ENCODE measurements at regions not wholly inside any gene's neighbourhood (a gene's known extent, or its start where the extent isn't known, plus 50 kb on each side); places are given as distances from the start of the nearest gene placed in this dataset.

- Histone ChIP-seq H3K79me2 (ENCODE audit: insufficient read depth, low read length) (no peaks in the 10 kb centered on the region), H3K27me3 (ENCODE audit: insufficient read depth, low read length, poor library complexity) (no peaks in the 10 kb centered on the region), H4K20me1 (ENCODE audit: insufficient read depth, low read length) (no peaks in the 10 kb centered on the region), H3K9me3 (ENCODE audit: insufficient read depth, low read length, severe bottlenecking) (no peaks in the 10 kb centered on the region), H3K36me3 (ENCODE audit: insufficient read depth, low read length) (no peaks in the 10 kb centered on the region), H3K9ac (ENCODE audit: low read depth, low read length) (no peak overlapping the region), H3K4me2 (ENCODE audit: insufficient read depth, low read length) (no peak overlapping the region), H2AFZ (ENCODE audit: low read depth, low read length) (no peak overlapping the region), H3K27ac (ENCODE audit: low read length) (no peak overlapping the region), H3K4me1 (ENCODE audit: insufficient read depth, low read length) (no peaks in the 10 kb centered on the region), H3K4me3 (ENCODE audit: low read depth in 1 of 2, low read length in 2 of 2) (no peak overlapping the region)
- TF ChIP-seq CTCF (IDR thresholded peaks at IDR 0.05; ENCODE audit: borderline replicate concordance, extremely low read depth, low read length, poor library complexity, severe bottlenecking) (no peak), EZH2 (IDR thresholded peaks at IDR 0.05; ENCODE audit: borderline replicate concordance, low read depth, low read length, severe bottlenecking) (no peak)
- DNase-seq (no peak), ATAC-seq (ENCODE audit: insufficient read depth, low read depth) (no peak)
Observed at GRCh38 chr7:84624927-84625326, 430.3 kb upstream of the SEMA3A start.

DNA sequence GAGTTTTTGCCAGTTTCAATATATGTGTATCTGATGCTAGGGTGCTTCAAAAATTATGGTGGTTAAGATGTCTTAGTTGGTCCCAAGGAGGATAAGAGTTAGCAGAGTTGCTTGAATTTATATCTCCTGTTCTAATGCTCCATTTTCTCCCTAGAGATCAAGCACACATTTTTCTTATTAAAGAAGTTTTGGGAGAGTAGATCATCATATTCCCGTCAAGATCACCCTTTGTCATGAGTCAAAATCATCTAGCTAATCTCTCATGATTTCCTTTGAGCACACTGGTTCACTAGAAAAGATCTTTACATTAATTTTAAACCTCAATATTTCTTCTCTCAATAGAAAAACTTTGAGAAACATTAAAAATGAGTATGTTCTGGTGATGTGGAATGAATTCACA, 429.9 kb upstream of the SEMA3A start:
- H3K36me3 ChIP-seq (ENCODE audit: insufficient read depth, low read length), result no peaks in the 10 kb centered on the region
- no peak for TF ChIP-seq EZH2 (IDR thresholded peaks at IDR 0.05; ENCODE audit: borderline replicate concordance, low read depth, low read length, severe bottlenecking)
- TF ChIP-seq CTCF (IDR thresholded peaks at IDR 0.05; ENCODE audit: borderline replicate concordance, extremely low read depth, low read length, poor library complexity, severe bottlenecking), result no peak
- H3K9me3 ChIP-seq (ENCODE audit: insufficient read depth, low read length, severe bottlenecking), result no peaks in the 10 kb centered on the region
- no peak for ATAC-seq (ENCODE audit: insufficient read depth, low read depth)
- no peaks in the 10 kb centered on the region for H3K79me2 ChIP-seq (ENCODE audit: insufficient read depth, low read length)
- no peak for DNase-seq
- no peaks in the 10 kb centered on the region for H4K20me1 ChIP-seq (ENCODE audit: insufficient read depth, low read length)
- H3K27ac ChIP-seq (ENCODE audit: low read length), result no peak overlapping the region
- H3K4me1 ChIP-seq (ENCODE audit: insufficient read depth, low read length), result no peaks in the 10 kb centered on the region
- H3K4me2 ChIP-seq (ENCODE audit: insufficient read depth, low read length), result no peak overlapping the region
- no peak overlapping the region for H3K4me3 ChIP-seq (ENCODE audit: low read depth in 1 of 2, low read length in 2 of 2)
- no peak overlapping the region for H2AFZ ChIP-seq (ENCODE audit: low read depth, low read length)
- H3K9ac ChIP-seq (ENCODE audit: low read depth, low read length), result no peak overlapping the region
- no peaks in the 10 kb centered on the region for H3K27me3 ChIP-seq (ENCODE audit: insufficient read depth, low read length, poor library complexity)

GRCh38 chr7:84617265-84618030, 422.9 kb upstream of the SEMA3A start:
- DNase-seq (no peak), ATAC-seq (ENCODE audit: insufficient read depth, low read depth) (no peak)
- H3K27ac ChIP-seq (ENCODE audit: low read length), result no peak overlapping the region
- no peak overlapping the region for H3K4me3 ChIP-seq (ENCODE audit: low read depth in 1 of 2, low read length in 2 of 2)
- H4K20me1 ChIP-seq (ENCODE audit: insufficient read depth, low read length), result no peaks in the 10 kb centered on the region
- TF ChIP-seq CTCF (IDR thresholded peaks at IDR 0.05; ENCODE audit: borderline replicate concordance, extremely low read depth, low read length, poor library complexity, severe bottlenecking), result no peak
- TF ChIP-seq EZH2 (IDR thresholded peaks at IDR 0.05; ENCODE audit: borderline replicate concordance, low read depth, low read length, severe bottlenecking), result no peak
- H3K36me3 ChIP-seq (ENCODE audit: insufficient read depth, low read length), result no peaks in the 10 kb centered on the region
- no peaks in the 10 kb centered on the region for H3K27me3 ChIP-seq (ENCODE audit: insufficient read depth, low read length, poor library complexity)
- no peak overlapping the region for H3K9ac ChIP-seq (ENCODE audit: low read depth, low read length)
- no peak overlapping the region for H2AFZ ChIP-seq (ENCODE audit: low read depth, low read length)
- H3K9me3 ChIP-seq (ENCODE audit: insufficient read depth, low read length, severe bottlenecking), result no peaks in the 10 kb centered on the region
- no peak overlapping the region for H3K4me2 ChIP-seq (ENCODE audit: insufficient read depth, low read length)
- no peaks in the 10 kb centered on the region for H3K4me1 ChIP-seq (ENCODE audit: insufficient read depth, low read length)
- H3K79me2 ChIP-seq (ENCODE audit: insufficient read depth, low read length), result no peaks in the 10 kb centered on the region

Data from DND-41 (cell line).